Fibroblast of pulmonary artery (primary cell): ENCODE measurements at regions not wholly inside any gene's neighbourhood (a gene's known extent, or its start where the extent isn't known, plus 50 kb on each side); places are given as distances from the start of the nearest gene placed in this dataset.

Source experiments
- DNase-seq: peaks from one replicate; pipeline ENCODE4 v3.0.0-alpha.2; 2010; ENCODE audit warnings: low read depth
- H3K4me3 ChIP-seq: replicated peaks from 2 replicates; pipeline ENCODE4 v1.5.1; 2011; ENCODE audit warnings: low read depth, mild to moderate bottlenecking, control low read depth, low read length, moderate library complexity
- CTCF ChIP-seq: IDR thresholded peaks from 2 replicates; pipeline ENCODE4 v1.5.1; 2011; ENCODE audit warnings: mild to moderate bottlenecking, control low read depth, low read length, inconsistent platforms; ENCODE audit errors: missing control alignments

- TF ChIP-seq CTCF = no peak
- no peak overlapping the region for H3K4me3 ChIP-seq
- DNase-seq = no peak
Measured at GRCh38 chr2:224308272-224308911, 93.5 kb downstream of the FAM124B start.

- H3K4me3 ChIP-seq = no peak overlapping the region
- no peak for TF ChIP-seq CTCF
- no peak for DNase-seq
Measured at GRCh38 chr2:224302952-224303351, 99.0 kb downstream of the FAM124B start.

- no peak overlapping the region for H3K4me3 ChIP-seq
- DNase-seq = no peak
- TF ChIP-seq CTCF = no peak
Measured at GRCh38 chr2:224293976-224294375, 107.9 kb downstream of the FAM124B start.

- H3K4me3 ChIP-seq = no peak overlapping the region
- no peak for DNase-seq
- TF ChIP-seq CTCF = no peak
Measured at GRCh38 chr2:224287531-224287930, 114.4 kb downstream of the FAM124B start.

- TF ChIP-seq CTCF = no peak
- H3K4me3 ChIP-seq = no peak overlapping the region
- no peak for DNase-seq
Measured at GRCh38 chr2:224286923-224287322, 115.0 kb downstream of the FAM124B start.

- H3K4me3 ChIP-seq = no peak overlapping the region
- peak; percentile 52 for DNase-seq
- TF ChIP-seq CTCF = peak; percentile 57
Measured at GRCh38 chr2:224284134-224284946, 117.6 kb downstream of the FAM124B start.
